BLaER1 (cell line): ENCODE measurements at regions not wholly inside any gene's neighbourhood (a gene's known extent, or its start where the extent isn't known, plus 50 kb on each side); places are given as distances from the start of the nearest gene placed in this dataset.

ENCODE experiments used
- H3K27ac ChIP-seq: shearing (Covaris generic); formaldehyde crosslinking; 2 replicates; pipeline ENCODE4 v1.8.1; 2022
- H3K27me3 ChIP-seq: shearing (Covaris generic); formaldehyde crosslinking; 2 replicates; pipeline ENCODE4 v1.8.1; 2022
- H3K36me3 ChIP-seq: shearing (Covaris generic); formaldehyde crosslinking; 2 replicates; pipeline ENCODE4 v1.8.1; 2022
- H3K4me1 ChIP-seq: shearing (Covaris generic); formaldehyde crosslinking; 2 replicates; pipeline ENCODE4 v1.8.1; 2022
- H3K4me2 ChIP-seq: shearing (Covaris generic); formaldehyde crosslinking; 2 replicates; pipeline ENCODE4 v1.8.1; 2022
- H3K4me3 ChIP-seq: shearing (Covaris generic); formaldehyde crosslinking; 2 replicates; pipeline ENCODE4 v1.8.1; 2022
- H3K9ac ChIP-seq: shearing (Covaris generic); formaldehyde crosslinking; 2 replicates; pipeline ENCODE4 v1.8.1; 2022
- H3K9me3 ChIP-seq: shearing (Covaris generic); formaldehyde crosslinking; 2 replicates; pipeline ENCODE4 v1.8.1; 2022
- H4K20me1 ChIP-seq: shearing (Covaris generic); formaldehyde crosslinking; 2 replicates; pipeline ENCODE4 v1.8.1; 2022
- Cebpa-rat ChIP-seq: shearing (Covaris generic); IDR thresholded peaks from 2 replicates; pipeline ENCODE4 v1.8.1; 2022

GRCh38 chr16:85279402-85279801 lies 167.1 kb upstream of the CIBAR2 start:
- TF ChIP-seq Cebpa-rat, result no peak
- Histone ChIP-seq H3K27me3 (no peaks in the 10 kb centered on the region), H3K4me2 (peak overlapping the region; percentile 95), H4K20me1 (no peaks in the 10 kb centered on the region), H3K4me1 (peaks cover 100% of the 10 kb centered on the region), H3K36me3 (no peaks in the 10 kb centered on the region), H3K9ac (peak overlapping the region; percentile 68), H3K27ac (peak overlapping the region; percentile 81), H3K9me3 (no peaks in the 10 kb centered on the region), H3K4me3 (peak overlapping the region; percentile 35)

GRCh38 chr16:85279825-85280545 lies 167.7 kb upstream of the CIBAR2 start:
- Histone ChIP-seq H3K9me3 (no peaks in the 10 kb centered on the region), H3K4me1 (peaks cover 100% of the 10 kb centered on the region), H3K27me3 (no peaks in the 10 kb centered on the region), H3K27ac (peak overlapping the region; percentile 81), H3K4me2 (peak overlapping the region; percentile 95), H3K4me3 (0 out of 2 replicates have a peak overlapping the region, but pooled peaks have one; percentile 35), H3K36me3 (no peaks in the 10 kb centered on the region), H3K9ac (peak overlapping the region; percentile 68), H4K20me1 (no peaks in the 10 kb centered on the region)
- no peak for TF ChIP-seq Cebpa-rat

GRCh38 chr16:85281181-85281580 lies 168.9 kb upstream of the CIBAR2 start:
- H3K4me3 ChIP-seq, result no peak overlapping the region
- no peak for TF ChIP-seq Cebpa-rat
- no peaks in the 10 kb centered on the region for H3K27me3 ChIP-seq
- H3K4me1 ChIP-seq, result peaks cover 100% of the 10 kb centered on the region
- H3K36me3 ChIP-seq, result no peaks in the 10 kb centered on the region
- H3K9me3 ChIP-seq, result no peaks in the 10 kb centered on the region
- H4K20me1 ChIP-seq, result no peaks in the 10 kb centered on the region
- H3K4me2 ChIP-seq, result peak overlapping the region; percentile 95
- H3K9ac ChIP-seq, result peak overlapping the region; percentile 43; the same call in 1 of the 2 replicates
- peak overlapping the region; percentile 81 for H3K27ac ChIP-seq

DNA sequence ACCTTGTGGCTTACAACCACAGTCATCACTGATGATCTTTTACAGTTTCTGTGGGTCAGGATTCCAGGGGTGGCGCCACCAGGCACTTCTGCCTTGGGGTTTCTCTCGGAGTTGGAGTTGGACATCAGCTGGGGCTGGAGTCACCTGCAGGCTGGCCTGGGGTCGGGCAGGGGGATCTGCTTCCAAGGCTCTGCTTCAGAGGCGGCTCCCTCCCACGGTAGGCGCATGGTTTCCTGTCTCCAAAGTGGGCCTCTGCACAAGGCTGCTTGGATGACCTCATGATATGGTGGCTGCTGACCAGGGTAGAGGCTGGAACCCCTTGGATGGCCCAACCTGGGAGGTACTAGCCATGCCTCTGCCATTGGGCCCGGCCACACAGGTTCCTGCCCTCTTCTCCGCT lies 170.6 kb upstream of the CIBAR2 start:
- Histone ChIP-seq H3K9me3 (no peaks in the 10 kb centered on the region), H3K27ac (peak overlapping the region; percentile 32; the same call in 1 of the 2 replicates), H3K9ac (no peak overlapping the region; the same call in 1 of the 2 replicates), H3K4me3 (no peak overlapping the region), H3K4me1 (peaks cover 100% of the 10 kb centered on the region), H4K20me1 (no peaks in the 10 kb centered on the region), H3K27me3 (no peaks in the 10 kb centered on the region), H3K4me2 (peak overlapping the region; percentile 95), H3K36me3 (no peaks in the 10 kb centered on the region)
- TF ChIP-seq Cebpa-rat, result no peak

DNA sequence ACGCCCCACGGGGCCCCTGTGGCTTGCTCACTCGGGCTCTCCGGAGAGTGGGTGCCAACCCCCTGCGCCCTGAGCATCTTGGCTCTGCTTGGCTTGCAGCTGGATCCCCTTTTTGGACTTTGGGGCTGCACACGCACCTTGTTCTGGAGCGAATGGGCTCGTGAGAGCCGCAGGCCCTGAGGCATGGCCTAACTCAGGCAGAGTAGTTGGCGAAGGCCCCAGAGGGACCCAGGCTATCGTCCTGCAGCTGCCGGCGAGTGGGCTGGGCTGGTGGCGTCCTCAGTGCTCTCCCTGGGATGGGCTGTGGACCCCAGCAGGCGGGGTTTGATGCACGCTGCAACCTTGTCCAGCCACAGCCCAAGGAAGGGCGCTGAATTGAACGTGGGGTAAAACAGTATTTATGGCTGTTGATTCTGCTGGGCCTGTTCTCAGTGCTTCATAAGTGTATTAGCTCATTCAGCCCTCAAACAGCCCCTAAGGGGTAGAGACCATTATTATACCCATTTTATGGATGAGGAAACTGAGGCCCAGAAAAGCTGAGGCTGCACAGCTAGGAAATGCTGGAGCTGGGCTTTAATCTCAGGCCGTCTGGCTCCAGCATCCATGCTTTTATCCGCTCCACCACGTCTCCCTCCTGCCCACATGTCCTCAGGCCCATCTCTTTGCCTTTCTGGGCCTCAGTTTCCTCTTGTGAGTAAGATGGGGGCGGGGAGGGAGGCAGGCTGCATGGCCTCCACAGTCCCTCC lies 171.2 kb upstream of the CIBAR2 start:
- no peaks in the 10 kb centered on the region for H3K36me3 ChIP-seq
- H3K4me1 ChIP-seq, result peaks cover 100% of the 10 kb centered on the region
- H3K9ac ChIP-seq, result no peak overlapping the region; the same call in 1 of the 2 replicates
- no peaks in the 10 kb centered on the region for H4K20me1 ChIP-seq
- H3K4me2 ChIP-seq, result peak overlapping the region; percentile 95
- peak overlapping the region; percentile 46; the same call in 1 of the 2 replicates for H3K27ac ChIP-seq
- no peak for TF ChIP-seq Cebpa-rat
- H3K9me3 ChIP-seq, result no peaks in the 10 kb centered on the region
- H3K27me3 ChIP-seq, result no peaks in the 10 kb centered on the region
- H3K4me3 ChIP-seq, result no peak overlapping the region

GRCh38 chr16:85284141-85284817 lies 172.0 kb upstream of the CIBAR2 start:
- Histone ChIP-seq H4K20me1 (no peaks in the 10 kb centered on the region), H3K4me3 (no peak overlapping the region), H3K4me2 (peak overlapping the region; percentile 95), H3K9ac (no peak overlapping the region), H3K27ac (peak overlapping the region; percentile 46; the same call in 1 of the 2 replicates), H3K9me3 (no peaks in the 10 kb centered on the region), H3K4me1 (peaks cover 100% of the 10 kb centered on the region), H3K27me3 (no peaks in the 10 kb centered on the region), H3K36me3 (no peaks in the 10 kb centered on the region)
- TF ChIP-seq Cebpa-rat, result no peak

DNA sequence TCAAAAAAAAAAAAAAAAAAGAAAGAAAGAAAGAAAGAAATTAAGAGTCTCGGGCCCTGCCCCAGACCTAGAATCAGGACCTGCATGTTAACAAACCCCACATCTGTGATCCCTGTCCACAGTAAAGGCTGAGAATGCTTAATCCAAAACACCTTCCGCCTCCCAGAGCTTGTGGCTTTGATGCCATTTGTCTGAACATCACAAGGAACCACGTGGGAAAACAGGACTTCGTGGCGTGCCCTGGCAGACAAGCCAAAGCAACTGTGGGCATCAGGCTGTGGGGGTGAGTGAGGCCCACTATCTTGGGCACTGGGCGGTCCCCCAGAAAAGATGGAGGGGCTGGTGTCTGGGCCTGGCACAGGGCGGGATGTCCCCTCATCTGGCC lies 173.4 kb upstream of the CIBAR2 start:
- Histone ChIP-seq H3K9ac (peak overlapping the region; percentile 41; the same call in 1 of the 2 replicates), H3K4me2 (peak overlapping the region; percentile 91), H3K9me3 (no peaks in the 10 kb centered on the region), H3K36me3 (no peaks in the 10 kb centered on the region), H3K4me1 (peaks cover 100% of the 10 kb centered on the region), H3K4me3 (no peak overlapping the region), H3K27ac (peak overlapping the region; percentile 68), H3K27me3 (no peaks in the 10 kb centered on the region), H4K20me1 (no peaks in the 10 kb centered on the region)
- TF ChIP-seq Cebpa-rat, result no peak

- no peak for TF ChIP-seq Cebpa-rat
- H3K9ac ChIP-seq, result peak overlapping the region; percentile 41; the same call in 1 of the 2 replicates
- peak overlapping the region; percentile 91 for H3K4me2 ChIP-seq
- H3K27me3 ChIP-seq, result no peaks in the 10 kb centered on the region
- no peaks in the 10 kb centered on the region for H3K36me3 ChIP-seq
- peak overlapping the region; percentile 68 for H3K27ac ChIP-seq
- no peaks in the 10 kb centered on the region for H3K9me3 ChIP-seq
- H3K4me1 ChIP-seq, result peaks cover 100% of the 10 kb centered on the region
- no peaks in the 10 kb centered on the region for H4K20me1 ChIP-seq
- no peak overlapping the region for H3K4me3 ChIP-seq
Observed at GRCh38 chr16:85286066-85286831, 174.0 kb upstream of the CIBAR2 start.
